ENCODE measurements at regions not wholly inside any gene's neighbourhood (a gene's known extent, or its start where the extent isn't known, plus 50 kb on each side); places are given as distances from the start of the nearest gene placed in this dataset.

DNA sequence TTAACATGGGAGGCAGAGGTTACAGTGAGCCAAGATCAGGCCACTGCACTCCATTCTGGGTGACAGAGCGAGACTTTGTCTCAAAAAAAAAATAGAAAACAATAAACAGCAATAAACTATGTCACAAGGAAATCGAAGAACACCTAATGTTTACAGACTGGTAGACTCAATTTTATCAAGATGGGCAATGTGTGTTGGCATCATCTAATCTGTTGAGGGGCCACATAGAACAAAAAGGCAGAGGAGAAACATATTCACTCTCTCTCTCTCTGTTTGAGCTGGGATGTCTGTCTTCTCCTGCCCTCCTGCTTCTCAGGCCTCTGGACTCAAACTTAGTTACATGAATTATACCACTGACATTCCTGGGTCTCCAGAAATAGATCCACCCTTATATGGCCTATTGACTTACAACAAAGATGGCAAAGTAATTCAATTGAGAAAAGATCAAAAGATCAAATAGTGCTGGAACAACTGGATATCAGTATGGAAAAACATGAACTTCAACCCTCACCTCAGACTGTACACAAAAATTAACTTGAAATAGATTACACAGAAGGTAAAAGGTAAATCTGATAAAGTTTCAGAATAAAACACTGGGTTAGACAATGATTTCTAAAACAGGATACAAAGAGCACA lies 703.8 kb upstream of the CRIM1 start:
- TF ChIP-seq, protein P1, sequence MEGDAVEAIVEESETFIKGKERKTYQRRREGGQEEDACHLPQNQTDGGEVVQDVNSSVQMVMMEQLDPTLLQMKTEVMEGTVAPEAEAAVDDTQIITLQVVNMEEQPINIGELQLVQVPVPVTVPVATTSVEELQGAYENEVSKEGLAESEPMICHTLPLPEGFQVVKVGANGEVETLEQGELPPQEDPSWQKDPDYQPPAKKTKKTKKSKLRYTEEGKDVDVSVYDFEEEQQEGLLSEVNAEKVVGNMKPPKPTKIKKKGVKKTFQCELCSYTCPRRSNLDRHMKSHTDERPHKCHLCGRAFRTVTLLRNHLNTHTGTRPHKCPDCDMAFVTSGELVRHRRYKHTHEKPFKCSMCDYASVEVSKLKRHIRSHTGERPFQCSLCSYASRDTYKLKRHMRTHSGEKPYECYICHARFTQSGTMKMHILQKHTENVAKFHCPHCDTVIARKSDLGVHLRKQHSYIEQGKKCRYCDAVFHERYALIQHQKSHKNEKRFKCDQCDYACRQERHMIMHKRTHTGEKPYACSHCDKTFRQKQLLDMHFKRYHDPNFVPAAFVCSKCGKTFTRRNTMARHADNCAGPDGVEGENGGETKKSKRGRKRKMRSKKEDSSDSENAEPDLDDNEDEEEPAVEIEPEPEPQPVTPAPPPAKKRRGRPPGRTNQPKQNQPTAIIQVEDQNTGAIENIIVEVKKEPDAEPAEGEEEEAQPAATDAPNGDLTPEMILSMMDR (IDR thresholded peaks at IDR 0.05) = no peak
- TF ChIP-seq POLR2A (IDR thresholded peaks at IDR 0.05) = no peak

Measured in uterus (tissue), 2 donors.